Liver (tissue), 8 donors: ENCODE measurements at regions not wholly inside any gene's neighbourhood (a gene's known extent, or its start where the extent isn't known, plus 50 kb on each side); places are given as distances from the start of the nearest gene placed in this dataset.

Experiments used
- DNase-seq: peaks from one replicate; pipeline ENCODE4 v3.0.0-alpha.2; 2017; ENCODE audit warnings: low spot score
- H3K27ac ChIP-seq, 2 donors: one replicate each; pipeline ENCODE4 v1.7.0; 2013; ENCODE audit warnings: inconsistent platforms in 2 of 2, low read length in 2 of 2, control low read depth in 1 of 2, low read depth in 1 of 2, mild to moderate bottlenecking in 1 of 2
- H3K27me3 ChIP-seq, 4 donors: one replicate each; pipeline versions ENCODE4 v1.6.1 to v1.7.0; 2013; ENCODE audit warnings: low read length in 3 of 4, inconsistent platforms in 1 of 4, mild to moderate bottlenecking in 1 of 4, moderate library complexity in 1 of 4; ENCODE audit not compliant: control insufficient read depth in 4 of 4, insufficient read depth in 4 of 4
- H3K36me3 ChIP-seq, 4 donors: one replicate each; pipeline versions ENCODE4 v1.6.1 to v1.7.0; 2013; ENCODE audit warnings: low read length in 3 of 4, mild to moderate bottlenecking in 3 of 4, low read depth in 1 of 4, moderate library complexity in 1 of 4; ENCODE audit not compliant: control insufficient read depth in 4 of 4, insufficient read depth in 3 of 4
- H3K4me1 ChIP-seq, 4 donors: one replicate each; pipeline versions ENCODE4 v1.6.1 to v1.7.0; 2013; ENCODE audit warnings: low read length in 3 of 4, mild to moderate bottlenecking in 3 of 4, moderate library complexity in 1 of 4; ENCODE audit not compliant: control insufficient read depth in 4 of 4, insufficient read depth in 4 of 4
- H3K4me3 ChIP-seq, 3 donors: one replicate each; pipeline versions ENCODE4 v1.6.1 to v1.7.0; 2013; ENCODE audit warnings: low read length in 3 of 3, control low read depth in 1 of 3, low read depth in 1 of 3, mild to moderate bottlenecking in 1 of 3
- H3K9ac ChIP-seq, 2 donors: one replicate each; pipeline ENCODE4 v1.7.0; 2013; ENCODE audit warnings: low read length in 2 of 2, mild to moderate bottlenecking in 2 of 2, moderate library complexity in 2 of 2, control low read depth in 1 of 2, low read depth in 1 of 2
- H3K9me3 ChIP-seq, 4 donors: one replicate each; pipeline versions ENCODE4 v1.6.1 to v1.7.0; 2013; ENCODE audit warnings: low read length in 3 of 4; ENCODE audit not compliant: control insufficient read depth in 4 of 4
- FOXA1 ChIP-seq: IDR thresholded peaks from 2 replicates; pipeline ENCODE4 v1.6.1; 2016; ENCODE audit warnings: antibody characterized with exemption
- FOXA2 ChIP-seq: IDR thresholded peaks from 2 replicates; pipeline ENCODE4 v1.6.1; 2016; ENCODE audit warnings: antibody characterized with exemption
- GABPA ChIP-seq, 2 donors: IDR thresholded peaks in 1 of 2; conservative IDR thresholded peaks in 1 of 2; 2 replicates each; pipeline ENCODE4 v1.6.1; 2016; ENCODE audit warnings: antibody characterized with exemption in 2 of 2, mild to moderate bottlenecking in 1 of 2, moderate library complexity in 1 of 2
- HNF4G ChIP-seq: IDR thresholded peaks from 2 replicates; pipeline ENCODE4 v1.6.1; 2016; ENCODE audit warnings: antibody characterized with exemption
- JUND ChIP-seq, 2 donors: IDR thresholded peaks; 2 replicates each; pipeline ENCODE4 v1.6.1; 2016; ENCODE audit warnings: antibody characterized with exemption in 2 of 2
- NR2F2 ChIP-seq: IDR thresholded peaks from 2 replicates; pipeline ENCODE4 v1.6.1; 2016; ENCODE audit warnings: antibody characterized with exemption
- RXRA ChIP-seq, 2 donors: IDR thresholded peaks; 2 replicates each; pipeline ENCODE4 v1.6.1; 2017 to 2018; ENCODE audit warnings: antibody characterized with exemption in 2 of 2, mild to moderate bottlenecking in 1 of 2
- SP1 ChIP-seq: IDR thresholded peaks from 2 replicates; pipeline ENCODE4 v1.6.1; 2018; ENCODE audit warnings: antibody characterized with exemption, mild to moderate bottlenecking
- YY1 ChIP-seq: IDR thresholded peaks from 2 replicates; pipeline ENCODE4 v1.6.1; 2016; ENCODE audit warnings: antibody characterized with exemption, mild to moderate bottlenecking
- WGBS: extraction: QIAGEN DNeasy Blood & Tissue Kit; methylation state at CpG from one replicate; pipeline ENCODE4 v1.1.7; 2013; 5-methylcytosine and 5-hydroxymethylcytosine counted together
- TF ChIP-seq, protein P1 (sequence below): IDR thresholded peaks from 2 replicates; pipeline ENCODE4 v1.6.1; 2016; ENCODE audit warnings: antibody characterized with exemption
- TF ChIP-seq, protein P2 (sequence below): fragments of 150-350 bp; IDR thresholded peaks from 2 replicates; pipeline ENCODE4 v1.5.1; 2017; ENCODE audit warnings: improper control_type of control experiment, low read depth, low read length; ENCODE audit not compliant: missing input control
- TF ChIP-seq, protein P3 (sequence below): IDR thresholded peaks from 2 replicates; pipeline ENCODE4 v1.6.1; 2016; ENCODE audit warnings: antibody characterized with exemption
- TF ChIP-seq, protein P4 (sequence below): IDR thresholded peaks from 2 replicates; pipeline ENCODE4 v1.6.1; 2016; ENCODE audit warnings: antibody characterized with exemption, mild to moderate bottlenecking
- donor health status: healthy.
- donor health status: healthy.
- donor health status: healthy.
- donor health status: healthy.
- donor health status: healthy.

DNA sequence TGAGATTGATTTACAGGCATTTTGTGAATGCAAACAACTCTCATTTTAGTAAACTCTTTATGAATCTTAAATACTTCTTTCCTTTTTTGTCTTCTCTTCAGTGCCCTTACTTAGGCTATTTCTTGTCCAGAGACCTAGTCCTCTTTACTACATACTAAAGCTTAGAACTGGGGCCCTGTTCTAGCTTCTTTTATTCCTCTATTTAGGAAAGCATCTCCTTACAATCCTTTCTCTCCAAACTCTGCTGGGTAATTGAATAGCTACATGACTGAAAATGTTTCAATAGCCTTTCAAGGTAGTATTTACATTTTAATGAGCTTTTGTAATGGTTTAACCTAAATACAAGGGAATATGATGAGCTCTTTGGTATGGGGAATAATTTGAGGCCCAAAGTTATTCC is 1701.5 kb upstream of the TENM3 start:
- Histone ChIP-seq H3K4me3 (no peak overlapping the region), H3K9me3 (no peaks in the 10 kb centered on the region), H3K9ac (no peak overlapping the region), H3K36me3 (no peaks in the 10 kb centered on the region), H3K4me1 (no peaks in the 10 kb centered on the region), H3K27me3 (peaks cover 0 to 2% (median 0%) of the 10 kb centered on the region in 4 donors), H3K27ac (no peak overlapping the region)
- TF ChIP-seq RXRA (IDR thresholded peaks at IDR 0.05) (no peak), FOXA1 (no peak), JUND (IDR thresholded peaks at IDR 0.05) (no peak), HNF4G (no peak), SP1 (no peak), GABPA (IDR thresholded peaks at IDR 0.05 in 1 of 2, conservative IDR thresholded peaks at IDR 0.05 in 1 of 2) (no peak), NR2F2 (no peak)
- TF ChIP-seq, protein P1, sequence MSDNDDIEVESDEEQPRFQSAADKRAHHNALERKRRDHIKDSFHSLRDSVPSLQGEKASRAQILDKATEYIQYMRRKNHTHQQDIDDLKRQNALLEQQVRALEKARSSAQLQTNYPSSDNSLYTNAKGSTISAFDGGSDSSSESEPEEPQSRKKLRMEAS = no peak
- TF ChIP-seq, protein P2, sequence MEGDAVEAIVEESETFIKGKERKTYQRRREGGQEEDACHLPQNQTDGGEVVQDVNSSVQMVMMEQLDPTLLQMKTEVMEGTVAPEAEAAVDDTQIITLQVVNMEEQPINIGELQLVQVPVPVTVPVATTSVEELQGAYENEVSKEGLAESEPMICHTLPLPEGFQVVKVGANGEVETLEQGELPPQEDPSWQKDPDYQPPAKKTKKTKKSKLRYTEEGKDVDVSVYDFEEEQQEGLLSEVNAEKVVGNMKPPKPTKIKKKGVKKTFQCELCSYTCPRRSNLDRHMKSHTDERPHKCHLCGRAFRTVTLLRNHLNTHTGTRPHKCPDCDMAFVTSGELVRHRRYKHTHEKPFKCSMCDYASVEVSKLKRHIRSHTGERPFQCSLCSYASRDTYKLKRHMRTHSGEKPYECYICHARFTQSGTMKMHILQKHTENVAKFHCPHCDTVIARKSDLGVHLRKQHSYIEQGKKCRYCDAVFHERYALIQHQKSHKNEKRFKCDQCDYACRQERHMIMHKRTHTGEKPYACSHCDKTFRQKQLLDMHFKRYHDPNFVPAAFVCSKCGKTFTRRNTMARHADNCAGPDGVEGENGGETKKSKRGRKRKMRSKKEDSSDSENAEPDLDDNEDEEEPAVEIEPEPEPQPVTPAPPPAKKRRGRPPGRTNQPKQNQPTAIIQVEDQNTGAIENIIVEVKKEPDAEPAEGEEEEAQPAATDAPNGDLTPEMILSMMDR = no peak
- TF ChIP-seq, protein P3, sequence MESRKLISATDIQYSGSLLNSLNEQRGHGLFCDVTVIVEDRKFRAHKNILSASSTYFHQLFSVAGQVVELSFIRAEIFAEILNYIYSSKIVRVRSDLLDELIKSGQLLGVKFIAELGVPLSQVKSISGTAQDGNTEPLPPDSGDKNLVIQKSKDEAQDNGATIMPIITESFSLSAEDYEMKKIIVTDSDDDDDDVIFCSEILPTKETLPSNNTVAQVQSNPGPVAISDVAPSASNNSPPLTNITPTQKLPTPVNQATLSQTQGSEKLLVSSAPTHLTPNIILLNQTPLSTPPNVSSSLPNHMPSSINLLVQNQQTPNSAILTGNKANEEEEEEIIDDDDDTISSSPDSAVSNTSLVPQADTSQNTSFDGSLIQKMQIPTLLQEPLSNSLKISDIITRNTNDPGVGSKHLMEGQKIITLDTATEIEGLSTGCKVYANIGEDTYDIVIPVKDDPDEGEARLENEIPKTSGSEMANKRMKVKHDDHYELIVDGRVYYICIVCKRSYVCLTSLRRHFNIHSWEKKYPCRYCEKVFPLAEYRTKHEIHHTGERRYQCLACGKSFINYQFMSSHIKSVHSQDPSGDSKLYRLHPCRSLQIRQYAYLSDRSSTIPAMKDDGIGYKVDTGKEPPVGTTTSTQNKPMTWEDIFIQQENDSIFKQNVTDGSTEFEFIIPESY = no peak
- TF ChIP-seq, protein P4, sequence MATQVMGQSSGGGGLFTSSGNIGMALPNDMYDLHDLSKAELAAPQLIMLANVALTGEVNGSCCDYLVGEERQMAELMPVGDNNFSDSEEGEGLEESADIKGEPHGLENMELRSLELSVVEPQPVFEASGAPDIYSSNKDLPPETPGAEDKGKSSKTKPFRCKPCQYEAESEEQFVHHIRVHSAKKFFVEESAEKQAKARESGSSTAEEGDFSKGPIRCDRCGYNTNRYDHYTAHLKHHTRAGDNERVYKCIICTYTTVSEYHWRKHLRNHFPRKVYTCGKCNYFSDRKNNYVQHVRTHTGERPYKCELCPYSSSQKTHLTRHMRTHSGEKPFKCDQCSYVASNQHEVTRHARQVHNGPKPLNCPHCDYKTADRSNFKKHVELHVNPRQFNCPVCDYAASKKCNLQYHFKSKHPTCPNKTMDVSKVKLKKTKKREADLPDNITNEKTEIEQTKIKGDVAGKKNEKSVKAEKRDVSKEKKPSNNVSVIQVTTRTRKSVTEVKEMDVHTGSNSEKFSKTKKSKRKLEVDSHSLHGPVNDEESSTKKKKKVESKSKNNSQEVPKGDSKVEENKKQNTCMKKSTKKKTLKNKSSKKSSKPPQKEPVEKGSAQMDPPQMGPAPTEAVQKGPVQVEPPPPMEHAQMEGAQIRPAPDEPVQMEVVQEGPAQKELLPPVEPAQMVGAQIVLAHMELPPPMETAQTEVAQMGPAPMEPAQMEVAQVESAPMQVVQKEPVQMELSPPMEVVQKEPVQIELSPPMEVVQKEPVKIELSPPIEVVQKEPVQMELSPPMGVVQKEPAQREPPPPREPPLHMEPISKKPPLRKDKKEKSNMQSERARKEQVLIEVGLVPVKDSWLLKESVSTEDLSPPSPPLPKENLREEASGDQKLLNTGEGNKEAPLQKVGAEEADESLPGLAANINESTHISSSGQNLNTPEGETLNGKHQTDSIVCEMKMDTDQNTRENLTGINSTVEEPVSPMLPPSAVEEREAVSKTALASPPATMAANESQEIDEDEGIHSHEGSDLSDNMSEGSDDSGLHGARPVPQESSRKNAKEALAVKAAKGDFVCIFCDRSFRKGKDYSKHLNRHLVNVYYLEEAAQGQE = no peak
- no peak for DNase-seq

DNA sequence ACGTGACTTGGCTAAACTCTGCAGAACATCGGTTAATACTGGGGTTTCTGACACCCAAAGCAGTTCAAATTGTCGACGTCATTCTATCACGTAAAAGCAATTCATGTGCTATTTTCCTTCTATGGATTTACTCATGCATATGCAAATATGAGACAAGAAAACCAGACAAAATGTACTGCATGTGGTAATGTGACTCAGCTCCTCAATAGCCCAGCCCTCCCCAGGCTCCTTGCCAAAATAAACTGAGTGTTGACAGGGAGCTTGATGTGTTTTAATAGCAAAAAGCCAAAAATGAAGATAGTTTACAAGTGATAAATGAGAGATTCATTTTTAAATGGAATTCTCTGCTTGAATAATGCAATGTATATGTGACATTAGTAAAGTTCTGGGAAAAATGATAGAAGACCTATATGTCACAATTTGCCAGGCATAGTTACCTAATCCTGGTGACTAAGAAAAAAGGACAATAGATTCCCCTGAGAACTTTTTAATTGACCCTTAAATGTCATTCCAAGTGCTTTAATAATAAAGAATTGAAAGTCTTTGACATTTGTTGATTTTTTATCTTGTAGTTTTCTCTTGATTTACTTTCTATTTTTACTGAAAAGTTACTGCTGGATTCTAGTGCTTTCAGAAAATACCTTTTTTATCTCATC is 1700.6 kb upstream of the TENM3 start:
- H3K4me1 ChIP-seq = no peaks in the 10 kb centered on the region
- no peak overlapping the region for H3K9ac ChIP-seq
- no peak overlapping the region for H3K27ac ChIP-seq
- H3K9me3 ChIP-seq = no peaks in the 10 kb centered on the region
- H3K36me3 ChIP-seq = no peaks in the 10 kb centered on the region
- H3K27me3 ChIP-seq = peaks cover 0 to 2% (median 0%) of the 10 kb centered on the region in 4 donors
- no peak for DNase-seq
- WGBS = 57% methylated on average over 5 of the region's 5 CpGs
- TF ChIP-seq FOXA2 (no peak), GABPA (IDR thresholded peaks at IDR 0.05 in 1 of 2, conservative IDR thresholded peaks at IDR 0.05 in 1 of 2) (no peak), YY1 (no peak)
- TF ChIP-seq, protein P1 = no peak
- no peak overlapping the region for H3K4me3 ChIP-seq
